Transverse colon (tissue), 4 donors: ENCODE measurements at regions not wholly inside any gene's neighbourhood (a gene's known extent, or its start where the extent isn't known, plus 50 kb on each side); places are given as distances from the start of the nearest gene placed in this dataset.

ENCODE experiments used
- DNase-seq: peaks from one replicate; pipeline ENCODE4 v3.0.0-alpha.2; 2019
- H3K27ac ChIP-seq, 4 donors: fragments of 200-600 bp; sonication (generic); 2 replicates each; pipeline ENCODE4 v1.5.1; 2016 to 2018; ENCODE audit warnings: inconsistent platforms in 4 of 4
- H3K27me3 ChIP-seq: fragments of 200-600 bp; sonication (generic); 2 replicates; pipeline ENCODE4 v1.5.1; 2017; ENCODE audit warnings: inconsistent platforms
- H3K36me3 ChIP-seq, 4 donors: fragments of 200-600 bp; sonication (generic); 2 replicates each; pipeline ENCODE4 v1.5.1; 2017 to 2019; ENCODE audit warnings: inconsistent platforms in 4 of 4
- H3K4me1 ChIP-seq, 4 donors: fragments of 200-600 bp; sonication (generic); 2 replicates each; pipeline ENCODE4 v1.5.1; 2017 to 2020; ENCODE audit warnings: inconsistent platforms in 4 of 4
- H3K4me3 ChIP-seq, 4 donors: fragments of 200-600 bp; sonication (generic); 1 replicate in 1 of 4; 2 replicates in 3 of 4; pipeline versions ENCODE4 v1.5.1 to v1.6.1; 2017 to 2019; ENCODE audit warnings: inconsistent platforms in 4 of 4
- H3K9me3 ChIP-seq, 2 donors: fragments of 200-600 bp; sonication (generic); 2 replicates each; pipeline ENCODE4 v1.5.1; 2017 to 2019; ENCODE audit warnings: inconsistent platforms in 2 of 2
- CTCF ChIP-seq, 5 experiments: fragments of 200-600 bp in 3 of 5; fragments of 450-650 bp in 2 of 5; sonication (generic) in 3 of 5; IDR thresholded peaks; 1 replicate in 2 of 5; 2 replicates in 3 of 5; pipeline ENCODE4 v1.5.1; 2016 to 2017; ENCODE audit warnings: antibody characterized with exemption in 5 of 5, inconsistent platforms in 3 of 5, mild to moderate bottlenecking in 2 of 5, moderate library complexity in 1 of 5
- EP300 ChIP-seq: sonication (generic); formaldehyde crosslinking; IDR thresholded peaks from one replicate; pipeline ENCODE4 v1.6.1; 2017; ENCODE audit warnings: antibody characterized with exemption, low read depth
- POLR2A ChIP-seq: fragments of 450-650 bp; IDR thresholded peaks from one replicate; pipeline ENCODE4 v1.6.1; 2016; ENCODE audit warnings: antibody characterized with exemption, mild to moderate bottlenecking, moderate library complexity
- POLR2AphosphoS5 ChIP-seq, 3 donors: sonication (generic); formaldehyde crosslinking; IDR thresholded peaks; one replicate each; pipeline ENCODE4 v1.6.1; 2016; ENCODE audit warnings: antibody characterized with exemption in 3 of 3
- WGBS, 2 donors: methylation state at CpG; one replicate each; pipeline ENCODE4 v1.1.5; 2018; ENCODE audit warnings: low coverage in 1 of 2; 5-methylcytosine and 5-hydroxymethylcytosine counted together
- in situ Hi-C, 4 donors: fragments of 200-750 bp; cut with MboI; loops; one replicate each; pipeline versions ENCODE4 v1.15.0 to v1.15.1; 2017; ENCODE audit warnings: low sequenced_read_pairs in 3 of 4, low pct_ligation_motif_present in 1 of 4, low pct_unique_long_range_greater_than_20kb in 1 of 4
- intact Hi-C: fragments of 100-400 bp; cut with DNase I; formaldehyde crosslinking; loops from one replicate; pipeline ENCODE4 v1.15.1; 2023; ENCODE audit warnings: low total_unique reads

GRCh38 chr12:24696800-24697199, 252.1 kb downstream of the BCAT1 start:
- intact Hi-C loops (no loop called here), in situ Hi-C loops (no loop called here)
- no peak for DNase-seq
- H3K4me3 ChIP-seq = no peak overlapping the region
- H3K4me1 ChIP-seq = no peaks in the 10 kb centered on the region
- TF ChIP-seq EP300 = no peak
- TF ChIP-seq POLR2A = no peak
- TF ChIP-seq CTCF (IDR thresholded peaks at IDR 0.05) = no peak
- no peak for TF ChIP-seq POLR2AphosphoS5 (IDR thresholded peaks at IDR 0.05)
- no peak overlapping the region for H3K27ac ChIP-seq
- WGBS, 2 donors = 81 to 85% methylated on average over 6 of the region's 6 CpGs
- H3K9me3 ChIP-seq = no peaks in the 10 kb centered on the region
- H3K27me3 ChIP-seq = no peaks in the 10 kb centered on the region
- no peaks in the 10 kb centered on the region for H3K36me3 ChIP-seq

- WGBS, 2 donors = 69 to 74% methylated on average over 2 to 3 of the region's 3 CpGs
- Histone ChIP-seq H3K9me3 (no peaks in the 10 kb centered on the region), H3K36me3 (no peaks in the 10 kb centered on the region), H3K4me3 (no peak overlapping the region), H3K27me3 (no peaks in the 10 kb centered on the region), H3K4me1 (no peaks in the 10 kb centered on the region), H3K27ac (no peak overlapping the region)
- TF ChIP-seq CTCF (IDR thresholded peaks at IDR 0.05) (no peak), POLR2AphosphoS5 (IDR thresholded peaks at IDR 0.05) (no peak), EP300 (no peak), POLR2A (no peak)
- in situ Hi-C loops (no loop called here), intact Hi-C loops (no loop called here)
- no peak for DNase-seq
These were observed 253.1 kb downstream of the BCAT1 start for GRCh38 chr12:24695657-24696329.

- Histone ChIP-seq H3K4me1 (no peaks in the 10 kb centered on the region), H3K27ac (no peak overlapping the region), H3K4me3 (no peak overlapping the region), H3K9me3 (no peaks in the 10 kb centered on the region), H3K36me3 (no peaks in the 10 kb centered on the region), H3K27me3 (no peaks in the 10 kb centered on the region)
- in situ Hi-C loops = no loop called here
- 80 to 87% methylated on average over 4 of the region's 4 CpGs for WGBS, 2 donors
- no peak for DNase-seq
- intact Hi-C loops = no loop called here
- TF ChIP-seq POLR2AphosphoS5 (IDR thresholded peaks at IDR 0.05) (no peak), CTCF (IDR thresholded peaks at IDR 0.05) (no peak), EP300 (no peak), POLR2A (no peak)
These were observed 253.8 kb downstream of the BCAT1 start for GRCh38 chr12:24695103-24695502.

- Histone ChIP-seq H3K36me3 (no peaks in the 10 kb centered on the region), H3K9me3 (no peaks in the 10 kb centered on the region), H3K4me1 (no peaks in the 10 kb centered on the region), H3K27me3 (no peaks in the 10 kb centered on the region), H3K4me3 (no peak overlapping the region), H3K27ac (no peak overlapping the region)
- WGBS, 2 donors = 89 to 91% methylated on average over 5 to 6 of the region's 6 CpGs
- in situ Hi-C loops (no loop called here), intact Hi-C loops (no loop called here)
- no peak for TF ChIP-seq POLR2A
- TF ChIP-seq EP300 = no peak
- no peak for TF ChIP-seq POLR2AphosphoS5 (IDR thresholded peaks at IDR 0.05)
- no peak for TF ChIP-seq CTCF (IDR thresholded peaks at IDR 0.05)
- no peak for DNase-seq
These were observed 260.3 kb downstream of the BCAT1 start for GRCh38 chr12:24688601-24689000.
